ENCODE measurements at regions not wholly inside any gene's neighbourhood (a gene's known extent, or its start where the extent isn't known, plus 50 kb on each side); places are given as distances from the start of the nearest gene placed in this dataset.
"Not testable (repeated sequence)": the region's sequence is repeated elsewhere in the genome, so short reads cannot be mapped to it uniquely, and the experiment has no call there.

GRCh38 chr22:48761546-48761945 lies 1066.1 kb downstream of the BRD1 start:
- DNase-seq (ENCODE audit: low read depth) = no peak
- no peak overlapping the region for H3K4me3 ChIP-seq (ENCODE audit: low read depth, low read length)
- TF ChIP-seq POLR2A (IDR thresholded peaks at IDR 0.05; ENCODE audit: extremely low read depth, insufficient read length) (no peak), CTCF (IDR thresholded peaks at IDR 0.05; ENCODE audit: low read depth, low read length) (no peak), MAX (IDR thresholded peaks at IDR 0.05; ENCODE audit: low read depth, low read length) (no peak), MYC (IDR thresholded peaks at IDR 0.05; ENCODE audit: low read depth, low read length) (no peak)

GRCh38 chr22:48760481-48761390 lies 1066.9 kb downstream of the BRD1 start:
- no peak for TF ChIP-seq CTCF (IDR thresholded peaks at IDR 0.05; ENCODE audit: low read depth, low read length)
- TF ChIP-seq MYC (IDR thresholded peaks at IDR 0.05; ENCODE audit: low read depth, low read length) = no peak
- TF ChIP-seq POLR2A (IDR thresholded peaks at IDR 0.05; ENCODE audit: extremely low read depth, insufficient read length) = no peak
- TF ChIP-seq MAX (IDR thresholded peaks at IDR 0.05; ENCODE audit: low read depth, low read length) = no peak
- DNase-seq (ENCODE audit: low read depth) = no peak
- H3K4me3 ChIP-seq (ENCODE audit: low read depth, low read length) = no peak overlapping the region

GRCh38 chr22:48758881-48759875 lies 1068.5 kb downstream of the BRD1 start:
- no peak for TF ChIP-seq MYC (IDR thresholded peaks at IDR 0.05; ENCODE audit: low read depth, low read length)
- no peak for TF ChIP-seq POLR2A (IDR thresholded peaks at IDR 0.05; ENCODE audit: extremely low read depth, insufficient read length)
- no peak for TF ChIP-seq CTCF (IDR thresholded peaks at IDR 0.05; ENCODE audit: low read depth, low read length)
- no peak for TF ChIP-seq MAX (IDR thresholded peaks at IDR 0.05; ENCODE audit: low read depth, low read length)
- no peak for DNase-seq (ENCODE audit: low read depth)

GRCh38 chr22:48757985-48758561 lies 1069.6 kb downstream of the BRD1 start:
- no peak for DNase-seq (ENCODE audit: low read depth)
- no peak overlapping the region for H3K4me3 ChIP-seq (ENCODE audit: low read depth, low read length)
- TF ChIP-seq MYC (IDR thresholded peaks at IDR 0.05; ENCODE audit: low read depth, low read length) (no peak), POLR2A (IDR thresholded peaks at IDR 0.05; ENCODE audit: extremely low read depth, insufficient read length) (no peak), CTCF (IDR thresholded peaks at IDR 0.05; ENCODE audit: low read depth, low read length) (no peak), MAX (IDR thresholded peaks at IDR 0.05; ENCODE audit: low read depth, low read length) (no peak)

More at GRCh38 chr22:48758881-48759875, 1068.5 kb downstream of the BRD1 start:
- H3K4me3 ChIP-seq (ENCODE audit: low read depth, low read length) = no peak overlapping the region

GRCh38 chr22:48757581-48757980 lies 1070.1 kb downstream of the BRD1 start:
- TF ChIP-seq MYC (IDR thresholded peaks at IDR 0.05; ENCODE audit: low read depth, low read length) (no peak), CTCF (IDR thresholded peaks at IDR 0.05; ENCODE audit: low read depth, low read length) (no peak), MAX (IDR thresholded peaks at IDR 0.05; ENCODE audit: low read depth, low read length) (no peak), POLR2A (IDR thresholded peaks at IDR 0.05; ENCODE audit: extremely low read depth, insufficient read length) (no peak)
- no peak for DNase-seq (ENCODE audit: low read depth)
- H3K4me3 ChIP-seq (ENCODE audit: low read depth, low read length) = no peak overlapping the region

GRCh38 chr22:48757135-48757534 lies 1070.5 kb downstream of the BRD1 start:
- DNase-seq (ENCODE audit: low read depth) = not testable (repeated sequence)

More at GRCh38 chr22:48757135-48757534, 1070.5 kb downstream of the BRD1 start:
- H3K4me3 ChIP-seq (ENCODE audit: low read depth, low read length) = not testable (repeated sequence)

All from NB4 (cell line).